ENCODE measurements at regions not wholly inside any gene's neighbourhood (a gene's known extent, or its start where the extent isn't known, plus 50 kb on each side); places are given as distances from the start of the nearest gene placed in this dataset.
A peak's percentile ranks its signal among the peaks of the same experiment; 100 is the strongest.

DNA sequence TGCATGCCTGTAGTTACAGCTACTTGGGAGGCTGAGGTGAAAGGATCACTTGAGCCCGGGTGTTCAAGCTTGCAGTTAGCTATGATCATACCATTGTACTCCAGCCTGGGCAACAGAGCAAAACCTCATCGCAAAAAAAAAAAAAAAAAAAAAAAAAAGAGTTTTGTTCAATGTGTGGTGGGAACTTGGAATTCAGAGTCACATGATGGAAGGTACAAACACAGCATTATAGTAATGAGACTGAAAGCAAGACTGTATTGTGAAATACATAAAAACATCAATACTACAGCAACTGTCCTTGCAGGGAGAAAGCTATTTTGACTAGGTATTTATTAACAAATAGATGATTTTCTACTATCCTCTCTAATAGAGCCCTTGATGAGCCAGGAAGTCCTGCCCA, 393.2 kb downstream of the DLEU7 start:
- no peak overlapping the region for H3K4me3 ChIP-seq
- H3K9me3 ChIP-seq = no peaks in the 10 kb centered on the region
- DNase-seq (ENCODE audit: low spot score in 2 of 2) = no peak
- H3K36me3 ChIP-seq = no peaks in the 10 kb centered on the region
- TF ChIP-seq, protein P1, sequence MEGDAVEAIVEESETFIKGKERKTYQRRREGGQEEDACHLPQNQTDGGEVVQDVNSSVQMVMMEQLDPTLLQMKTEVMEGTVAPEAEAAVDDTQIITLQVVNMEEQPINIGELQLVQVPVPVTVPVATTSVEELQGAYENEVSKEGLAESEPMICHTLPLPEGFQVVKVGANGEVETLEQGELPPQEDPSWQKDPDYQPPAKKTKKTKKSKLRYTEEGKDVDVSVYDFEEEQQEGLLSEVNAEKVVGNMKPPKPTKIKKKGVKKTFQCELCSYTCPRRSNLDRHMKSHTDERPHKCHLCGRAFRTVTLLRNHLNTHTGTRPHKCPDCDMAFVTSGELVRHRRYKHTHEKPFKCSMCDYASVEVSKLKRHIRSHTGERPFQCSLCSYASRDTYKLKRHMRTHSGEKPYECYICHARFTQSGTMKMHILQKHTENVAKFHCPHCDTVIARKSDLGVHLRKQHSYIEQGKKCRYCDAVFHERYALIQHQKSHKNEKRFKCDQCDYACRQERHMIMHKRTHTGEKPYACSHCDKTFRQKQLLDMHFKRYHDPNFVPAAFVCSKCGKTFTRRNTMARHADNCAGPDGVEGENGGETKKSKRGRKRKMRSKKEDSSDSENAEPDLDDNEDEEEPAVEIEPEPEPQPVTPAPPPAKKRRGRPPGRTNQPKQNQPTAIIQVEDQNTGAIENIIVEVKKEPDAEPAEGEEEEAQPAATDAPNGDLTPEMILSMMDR (IDR thresholded peaks at IDR 0.05) = no peak
- H3K27ac ChIP-seq = no peak overlapping the region
- H3K4me1 ChIP-seq = peaks cover 5 to 11% of the 10 kb centered on the region in 2 donors
- H3K27me3 ChIP-seq = no peaks in the 10 kb centered on the region
- intact Hi-C loops (cut with DNase I) = no loop called here

- Histone ChIP-seq H3K4me3 (no peak overlapping the region), H3K27ac (no peak overlapping the region), H3K36me3 (no peaks in the 10 kb centered on the region), H3K27me3 (no peaks in the 10 kb centered on the region), H3K9me3 (no peaks in the 10 kb centered on the region), H3K4me1 (peaks cover 5 to 11% of the 10 kb centered on the region in 2 donors)
- intact Hi-C loops (cut with DNase I) = no loop called here
- no peak for DNase-seq (ENCODE audit: low spot score in 2 of 2)
- TF ChIP-seq, protein P1 (IDR thresholded peaks at IDR 0.05) = no peak
These were observed 391.9 kb downstream of the DLEU7 start for GRCh38 chr13:50451609-50452008.

DNA sequence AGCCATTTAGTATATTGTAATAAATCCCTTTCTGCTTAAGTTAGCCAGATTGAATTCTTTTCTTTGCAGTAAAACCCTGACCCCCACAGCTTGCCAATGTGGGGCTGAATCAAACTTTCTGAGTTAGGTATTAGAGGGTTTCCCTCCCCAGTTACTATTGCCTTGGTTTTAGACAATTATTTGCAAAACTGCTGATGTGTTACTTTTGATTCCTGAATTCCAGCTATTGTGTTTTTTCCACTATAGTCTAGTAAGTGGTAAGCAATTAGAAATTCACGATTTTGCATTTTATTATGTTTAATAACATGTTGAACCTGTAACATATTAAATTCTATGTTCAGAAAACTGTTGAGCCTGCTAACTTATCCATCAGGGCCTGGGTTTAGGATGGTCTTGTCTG, 391.5 kb downstream of the DLEU7 start:
- Histone ChIP-seq H3K4me1 (peaks cover 5 to 11% of the 10 kb centered on the region in 2 donors), H3K27ac (no peak overlapping the region), H3K9me3 (no peaks in the 10 kb centered on the region), H3K36me3 (no peaks in the 10 kb centered on the region), H3K27me3 (no peaks in the 10 kb centered on the region), H3K4me3 (no peak overlapping the region)
- TF ChIP-seq, protein P1 (IDR thresholded peaks at IDR 0.05) = no peak
- intact Hi-C loops (cut with DNase I) = no loop called here
- no peak for DNase-seq (ENCODE audit: low spot score in 2 of 2)

DNA sequence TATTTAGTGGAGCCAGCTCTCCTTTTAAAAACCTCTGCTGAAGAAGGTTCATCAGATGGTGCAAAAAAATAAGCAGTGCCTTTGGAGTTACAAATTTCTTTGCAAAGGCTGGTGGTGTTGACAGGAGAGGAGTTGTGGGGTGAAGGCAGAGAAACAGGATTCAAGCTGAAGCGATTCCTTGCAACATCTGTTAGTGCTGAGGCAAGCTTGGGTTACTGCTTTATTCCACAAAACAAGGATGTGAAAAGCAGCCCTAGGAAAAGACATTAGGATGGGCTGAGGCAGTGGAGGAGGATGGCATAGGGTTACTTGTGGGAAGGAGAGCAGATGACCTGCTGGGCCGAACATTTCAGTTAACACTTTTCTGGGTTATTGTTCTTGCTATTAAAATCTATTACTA, 390.7 kb downstream of the DLEU7 start:
- intact Hi-C loops (cut with DNase I) = no loop called here
- Histone ChIP-seq H3K9me3 (no peaks in the 10 kb centered on the region), H3K27me3 (no peaks in the 10 kb centered on the region), H3K27ac (peak overlapping the region; percentile 48 to 63), H3K4me1 (peaks cover 5 to 11% of the 10 kb centered on the region in 2 donors), H3K36me3 (no peaks in the 10 kb centered on the region), H3K4me3 (no peak overlapping the region)
- TF ChIP-seq, protein P1 (IDR thresholded peaks at IDR 0.05) = no peak
- DNase-seq (ENCODE audit: low spot score in 2 of 2) = no peak

GRCh38 chr13:50453188-50453587, 390.3 kb downstream of the DLEU7 start:
- intact Hi-C loops (cut with DNase I) = no loop called here
- no peak for DNase-seq (ENCODE audit: low spot score in 2 of 2)
- no peaks in the 10 kb centered on the region for H3K36me3 ChIP-seq
- H3K4me1 ChIP-seq = peaks cover 5 to 11% of the 10 kb centered on the region in 2 donors
- H3K4me3 ChIP-seq = no peak overlapping the region
- H3K27me3 ChIP-seq = no peaks in the 10 kb centered on the region
- H3K9me3 ChIP-seq = no peaks in the 10 kb centered on the region
- TF ChIP-seq, protein P1 (IDR thresholded peaks at IDR 0.05) = no peak
- H3K27ac ChIP-seq = peak overlapping the region; percentile 48 to 63

GRCh38 chr13:50456111-50456510, 387.4 kb downstream of the DLEU7 start:
- peaks cover 5 to 11% of the 10 kb centered on the region in 2 donors for H3K4me1 ChIP-seq
- no peak overlapping the region for H3K27ac ChIP-seq
- H3K27me3 ChIP-seq = no peaks in the 10 kb centered on the region
- H3K36me3 ChIP-seq = no peaks in the 10 kb centered on the region
- DNase-seq (ENCODE audit: low spot score in 2 of 2) = no peak
- no peaks in the 10 kb centered on the region for H3K9me3 ChIP-seq
- intact Hi-C loops (cut with DNase I) = no loop called here
- no peak overlapping the region for H3K4me3 ChIP-seq
- TF ChIP-seq, protein P1 (IDR thresholded peaks at IDR 0.05) = no peak
